ENCODE measurements at regions not wholly inside any gene's neighbourhood (a gene's known extent, or its start where the extent isn't known, plus 50 kb on each side); places are given as distances from the start of the nearest gene placed in this dataset.

DNA sequence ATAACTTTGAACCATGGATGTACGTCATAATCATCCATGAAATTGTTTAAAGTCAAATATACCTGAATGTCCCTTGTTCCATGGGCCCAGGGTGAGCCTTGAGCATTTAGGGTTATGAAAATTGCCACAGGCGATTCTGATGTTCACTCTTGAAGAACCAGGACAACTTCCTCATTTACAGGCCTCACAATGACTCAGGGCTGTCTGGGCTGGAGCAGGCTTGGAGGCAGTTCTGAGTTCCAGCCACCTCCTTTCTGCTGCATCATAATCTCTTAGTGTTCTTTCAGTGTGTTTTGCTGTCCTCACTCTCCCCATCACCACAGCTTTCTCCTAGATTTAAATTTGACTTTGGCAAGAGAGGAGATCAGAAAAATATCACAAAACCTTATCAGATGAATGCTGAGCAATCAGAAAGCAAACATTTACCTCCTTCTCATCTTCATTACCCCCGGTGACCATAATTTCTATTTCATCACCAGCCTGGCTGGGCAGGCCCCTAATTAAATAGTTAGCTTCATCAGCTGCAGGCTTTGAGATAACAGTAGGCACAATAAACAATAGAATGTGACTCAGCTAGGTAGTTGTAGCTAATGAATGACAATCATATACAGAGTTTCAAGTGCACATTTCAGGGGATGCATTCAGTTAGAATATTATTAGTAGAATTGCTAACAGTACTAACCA, 571.0 kb downstream of the SH2D4B start:
- Histone ChIP-seq H3K4me3 (no peak overlapping the region), H3K9me3 (no peaks in the 10 kb centered on the region), H3K4me1 (no peaks in the 10 kb centered on the region), H3K27ac (replicated peaks in 1 of 4) (no peak overlapping the region), H3K27me3 (no peaks in the 10 kb centered on the region), H3K36me3 (no peaks in the 10 kb centered on the region)
- no peak for DNase-seq (ENCODE audit: extremely low spot score)
- TF ChIP-seq POLR2A (IDR thresholded peaks at IDR 0.05; ENCODE audit: low read depth) (no peak), POLR2AphosphoS5 (IDR thresholded peaks at IDR 0.05) (no peak), EP300 (IDR thresholded peaks at IDR 0.05) (no peak), CTCF (IDR thresholded peaks at IDR 0.05) (no peak)
- 61% methylated on average over 3 of the region's 3 CpGs for WGBS
- intact Hi-C loops (cut with DNase I) = no loop called here

- Histone ChIP-seq H3K9me3 (no peaks in the 10 kb centered on the region), H3K27me3 (no peaks in the 10 kb centered on the region), H3K36me3 (no peaks in the 10 kb centered on the region), H3K4me3 (no peak overlapping the region), H3K4me1 (no peaks in the 10 kb centered on the region), H3K27ac (replicated peaks in 1 of 4) (no peak overlapping the region)
- TF ChIP-seq POLR2AphosphoS5 (IDR thresholded peaks at IDR 0.05) (no peak), POLR2A (IDR thresholded peaks at IDR 0.05; ENCODE audit: low read depth) (no peak), EP300 (IDR thresholded peaks at IDR 0.05) (no peak), CTCF (IDR thresholded peaks at IDR 0.05) (no peak)
- intact Hi-C loops (cut with DNase I) = no loop called here
- WGBS = 79% methylated on average over 6 of the region's 6 CpGs
- no peak for DNase-seq (ENCODE audit: extremely low spot score)
Observed at GRCh38 chr10:81109200-81109752, 571.6 kb downstream of the SH2D4B start.

DNA sequence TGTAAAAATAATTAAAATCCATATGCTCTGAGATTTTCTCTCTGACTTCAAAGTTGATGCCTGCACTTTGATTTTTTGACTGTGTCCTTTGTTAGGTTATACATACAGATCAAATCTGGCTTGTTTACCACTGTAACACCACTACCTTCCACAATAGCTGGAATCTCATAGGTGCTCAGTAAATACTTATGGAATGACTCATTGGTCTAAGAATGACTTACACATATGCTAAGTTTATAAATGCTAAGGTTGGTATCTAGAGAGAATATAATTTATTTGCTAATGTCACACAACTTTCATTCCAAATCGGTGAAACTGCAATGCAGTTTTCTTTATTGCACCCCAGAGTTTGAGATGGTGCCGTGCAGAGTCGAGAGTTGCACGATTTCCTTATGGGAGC, 578.5 kb downstream of the SH2D4B start:
- no peak overlapping the region for H3K27ac ChIP-seq (replicated peaks in 1 of 4)
- no peaks in the 10 kb centered on the region for H3K9me3 ChIP-seq
- WGBS = 80% methylated on average over 4 of the region's 4 CpGs
- H3K27me3 ChIP-seq = no peaks in the 10 kb centered on the region
- no peak overlapping the region for H3K4me3 ChIP-seq
- TF ChIP-seq POLR2AphosphoS5 (IDR thresholded peaks at IDR 0.05) = no peak
- TF ChIP-seq EP300 (IDR thresholded peaks at IDR 0.05) = no peak
- no peak for TF ChIP-seq POLR2A (IDR thresholded peaks at IDR 0.05; ENCODE audit: low read depth)
- TF ChIP-seq CTCF (IDR thresholded peaks at IDR 0.05) = no peak
- no peak for DNase-seq (ENCODE audit: extremely low spot score)
- intact Hi-C loops (cut with DNase I) = no loop called here
- H3K36me3 ChIP-seq = no peaks in the 10 kb centered on the region
- no peaks in the 10 kb centered on the region for H3K4me1 ChIP-seq

DNA sequence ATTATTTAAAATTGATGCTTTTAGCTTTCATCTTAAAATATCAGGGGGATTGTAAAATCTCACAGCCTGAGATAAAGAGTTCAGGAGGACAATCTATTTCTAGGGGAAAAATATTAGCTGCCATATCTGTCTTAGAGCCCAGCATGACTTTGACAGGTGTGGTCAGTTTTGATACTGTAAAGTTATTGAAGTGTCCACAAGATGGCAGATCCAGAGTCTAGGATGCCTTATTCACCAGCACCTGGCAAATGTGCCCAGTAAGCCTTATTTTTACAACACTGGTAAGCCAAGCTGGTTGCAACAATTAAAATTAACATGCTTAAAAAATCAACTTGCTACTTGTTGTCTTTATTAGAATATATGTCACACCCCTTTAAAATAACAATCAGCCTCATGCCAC, 579.3 kb downstream of the SH2D4B start:
- H3K27ac ChIP-seq (replicated peaks in 1 of 4) = no peak overlapping the region
- no peaks in the 10 kb centered on the region for H3K36me3 ChIP-seq
- H3K9me3 ChIP-seq = no peaks in the 10 kb centered on the region
- H3K4me3 ChIP-seq = no peak overlapping the region
- TF ChIP-seq EP300 (IDR thresholded peaks at IDR 0.05) (no peak), CTCF (IDR thresholded peaks at IDR 0.05) (no peak), POLR2AphosphoS5 (IDR thresholded peaks at IDR 0.05) (no peak), POLR2A (IDR thresholded peaks at IDR 0.05; ENCODE audit: low read depth) (no peak)
- DNase-seq (ENCODE audit: extremely low spot score) = no peak
- no peaks in the 10 kb centered on the region for H3K27me3 ChIP-seq
- no peaks in the 10 kb centered on the region for H3K4me1 ChIP-seq
- intact Hi-C loops (cut with DNase I) = no loop called here

DNA sequence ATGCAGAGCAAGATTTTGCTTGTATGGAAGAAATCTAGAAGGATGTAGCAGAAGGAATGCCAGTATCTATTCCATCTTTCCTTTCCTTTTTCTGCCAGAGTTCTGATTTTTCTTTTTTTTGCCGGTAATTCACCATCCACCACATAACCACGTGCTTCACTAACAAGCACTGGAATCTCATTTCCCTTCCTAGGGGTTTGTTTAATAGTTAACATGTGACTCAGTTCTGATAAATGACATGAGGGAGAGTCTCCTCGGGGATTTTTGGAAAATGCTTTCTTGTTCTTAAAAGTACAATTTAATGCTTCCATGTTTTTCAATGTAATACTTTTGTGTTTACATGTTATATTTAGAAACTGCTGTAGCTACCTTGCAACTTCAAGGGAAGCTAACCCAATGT, 590.2 kb downstream of the SH2D4B start:
- Histone ChIP-seq H3K27ac (replicated peaks in 1 of 4) (no peak overlapping the region), H3K4me3 (no peak overlapping the region), H3K36me3 (no peaks in the 10 kb centered on the region), H3K4me1 (no peaks in the 10 kb centered on the region), H3K9me3 (no peaks in the 10 kb centered on the region), H3K27me3 (no peaks in the 10 kb centered on the region)
- 48% methylated on average over 3 of the region's 3 CpGs for WGBS
- TF ChIP-seq POLR2A (IDR thresholded peaks at IDR 0.05; ENCODE audit: low read depth) = no peak
- no peak for TF ChIP-seq EP300 (IDR thresholded peaks at IDR 0.05)
- TF ChIP-seq CTCF (IDR thresholded peaks at IDR 0.05) = no peak
- no peak for TF ChIP-seq POLR2AphosphoS5 (IDR thresholded peaks at IDR 0.05)
- no peak for DNase-seq (ENCODE audit: extremely low spot score)
- intact Hi-C loops (cut with DNase I) = no loop called here

All from esophagus muscularis mucosa (tissue), 4 donors.